ENCODE measurements at regions not wholly inside any gene's neighbourhood (a gene's known extent, or its start where the extent isn't known, plus 50 kb on each side); places are given as distances from the start of the nearest gene placed in this dataset.

GRCh38 chrX:110846071-110846470 is 50.5 kb upstream of the CHRDL1 start:
- no peak for DNase-seq (ENCODE audit: low read depth)
- no peak overlapping the region for H3K4me3 ChIP-seq (ENCODE audit: low read depth, low read length)
- TF ChIP-seq, protein P1, sequence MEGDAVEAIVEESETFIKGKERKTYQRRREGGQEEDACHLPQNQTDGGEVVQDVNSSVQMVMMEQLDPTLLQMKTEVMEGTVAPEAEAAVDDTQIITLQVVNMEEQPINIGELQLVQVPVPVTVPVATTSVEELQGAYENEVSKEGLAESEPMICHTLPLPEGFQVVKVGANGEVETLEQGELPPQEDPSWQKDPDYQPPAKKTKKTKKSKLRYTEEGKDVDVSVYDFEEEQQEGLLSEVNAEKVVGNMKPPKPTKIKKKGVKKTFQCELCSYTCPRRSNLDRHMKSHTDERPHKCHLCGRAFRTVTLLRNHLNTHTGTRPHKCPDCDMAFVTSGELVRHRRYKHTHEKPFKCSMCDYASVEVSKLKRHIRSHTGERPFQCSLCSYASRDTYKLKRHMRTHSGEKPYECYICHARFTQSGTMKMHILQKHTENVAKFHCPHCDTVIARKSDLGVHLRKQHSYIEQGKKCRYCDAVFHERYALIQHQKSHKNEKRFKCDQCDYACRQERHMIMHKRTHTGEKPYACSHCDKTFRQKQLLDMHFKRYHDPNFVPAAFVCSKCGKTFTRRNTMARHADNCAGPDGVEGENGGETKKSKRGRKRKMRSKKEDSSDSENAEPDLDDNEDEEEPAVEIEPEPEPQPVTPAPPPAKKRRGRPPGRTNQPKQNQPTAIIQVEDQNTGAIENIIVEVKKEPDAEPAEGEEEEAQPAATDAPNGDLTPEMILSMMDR (conservative IDR thresholded peaks at IDR 0.05; ENCODE audit: low read depth, low read length): no peak
